Left cardiac atrium (tissue), 4 donors: ENCODE measurements at regions not wholly inside any gene's neighbourhood (a gene's known extent, or its start where the extent isn't known, plus 50 kb on each side); places are given as distances from the start of the nearest gene placed in this dataset.
A peak's percentile ranks its signal among the peaks of the same experiment; 100 is the strongest.

ENCODE experiments used
- ATAC-seq, 2 donors: fragments of 200-7000 bp; cut with Tn5 transposase; one replicate each; pipeline ENCODE4 v1.9.1; 2020; ENCODE audit warnings: mild to moderate bottlenecking in 2 of 2, moderate library complexity in 2 of 2
- DNase-seq: peaks from one replicate; pipeline ENCODE4 v3.0.0-alpha.2; 2020
- intact Hi-C, 2 donors: fragments of 100-400 bp; cut with DNase I; formaldehyde crosslinking; loops; one replicate each; pipeline versions ENCODE4 v1.14.1 to v1.15.1; 2022 to 2023
- donor health status: DM: no; HTN: yes; CAD: no.
- donor health status: DM: no; HTN: yes; CAD: no; lungs with severe emphysema.
- donor health status: DM: yes; HTN: yes; CAD: no.
- donor health status: Dilated cardiomyopathy.

- intact Hi-C loops = loop anchor here (10.0 kb wide), 2 partner anchors 191 to 1321 kb away; no protein-coding TSS in a partner anchor
- no peak for DNase-seq
- no peak for ATAC-seq
Measured at GRCh38 chr14:94903883-94904282, 134.0 kb upstream of the GSC start.

GRCh38 chr14:94903338-94903737, 133.4 kb upstream of the GSC start:
- ATAC-seq (no peak), DNase-seq (no peak)
- intact Hi-C loops = loop anchor here (10.0 kb wide), 2 partner anchors 191 to 1321 kb away; no protein-coding TSS in a partner anchor

- no peak for DNase-seq
- ATAC-seq = no peak
- intact Hi-C loops = no loop called here
Measured at GRCh38 chr14:94897561-94897960, 127.6 kb upstream of the GSC start.

GRCh38 chr14:94897082-94897481, 127.2 kb upstream of the GSC start:
- ATAC-seq (peak; percentile 91 to 94), DNase-seq (peak; percentile 40)
- intact Hi-C loops = no loop called here

GRCh38 chr14:94893411-94894160, 123.7 kb upstream of the GSC start:
- intact Hi-C loops = no loop called here
- DNase-seq = no peak
- ATAC-seq = no peak

GRCh38 chr14:94890785-94891184, 120.9 kb upstream of the GSC start:
- no peak for DNase-seq
- ATAC-seq = no peak
- intact Hi-C loops = no loop called here

GRCh38 chr14:94889520-94890312, 119.8 kb upstream of the GSC start:
- intact Hi-C loops = no loop called here
- ATAC-seq (no peak), DNase-seq (no peak)

GRCh38 chr14:94888121-94888520, 118.2 kb upstream of the GSC start:
- ATAC-seq (no peak), DNase-seq (no peak)
- intact Hi-C loops = no loop called here

- ATAC-seq (no peak), DNase-seq (no peak)
- intact Hi-C loops = no loop called here
Measured at GRCh38 chr14:94887591-94887990, 117.7 kb upstream of the GSC start.

- ATAC-seq (no peak), DNase-seq (no peak)
- intact Hi-C loops = no loop called here
Measured at GRCh38 chr14:94886931-94887330, 117.0 kb upstream of the GSC start.

- intact Hi-C loops = no loop called here
- ATAC-seq (no peak), DNase-seq (no peak)
Measured at GRCh38 chr14:94885481-94886155, 115.7 kb upstream of the GSC start.

- intact Hi-C loops = no loop called here
- DNase-seq (no peak), ATAC-seq (no peak)
Measured at GRCh38 chr14:94884616-94885230, 114.8 kb upstream of the GSC start.

GRCh38 chr14:94882401-94882800, 112.5 kb upstream of the GSC start:
- intact Hi-C loops = no loop called here
- DNase-seq (no peak), ATAC-seq (no peak)

- intact Hi-C loops = no loop called here
- ATAC-seq (no peak), DNase-seq (no peak)
Measured at GRCh38 chr14:94880876-94881275, 111.0 kb upstream of the GSC start.

GRCh38 chr14:94880106-94880505, 110.2 kb upstream of the GSC start:
- DNase-seq = no peak
- ATAC-seq = no peak
- intact Hi-C loops = no loop called here

- intact Hi-C loops = no loop called here
- no peak for ATAC-seq
Measured at GRCh38 chr14:94879537-94879936, 109.6 kb upstream of the GSC start.

GRCh38 chr14:94876306-94876705, 106.4 kb upstream of the GSC start:
- ATAC-seq (no peak), DNase-seq (no peak)
- intact Hi-C loops = no loop called here

More at GRCh38 chr14:94879537-94879936, 109.6 kb upstream of the GSC start:
- DNase-seq = no peak

- DNase-seq = no peak
- ATAC-seq = no peak
- intact Hi-C loops = no loop called here
Measured at GRCh38 chr14:94875256-94875655, 105.3 kb upstream of the GSC start.

GRCh38 chr14:94868772-94869072, 98.8 kb upstream of the GSC start:
- DNase-seq = no peak
- intact Hi-C loops = no loop called here
- ATAC-seq = no peak
